MM.1S (cell line): ENCODE measurements at regions not wholly inside any gene's neighbourhood (a gene's known extent, or its start where the extent isn't known, plus 50 kb on each side); places are given as distances from the start of the nearest gene placed in this dataset.

Experiments used
- CTCF ChIP-seq: fragments of 300-600 bp; sonication (generic); IDR thresholded peaks from 2 replicates; pipeline ENCODE4 v1.5.1; 2016; ENCODE audit warnings: antibody characterized with exemption, low read length, mixed read lengths
- EZH2 ChIP-seq: fragments of 300-600 bp; sonication (generic); optimal IDR thresholded peaks from 2 replicates; pipeline ENCODE3; 2017; ENCODE audit warnings: low read depth, mild to moderate bottlenecking, antibody characterized with exemption, low read length, mixed read lengths

- TF ChIP-seq CTCF (no peak), EZH2 (no peak)
Observed at GRCh38 chr9:135365013-135365768, 114.4 kb upstream of the PPP1R26 start.
